Heart left ventricle (tissue), 16 donors: ENCODE measurements at regions not wholly inside any gene's neighbourhood (a gene's known extent, or its start where the extent isn't known, plus 50 kb on each side); places are given as distances from the start of the nearest gene placed in this dataset.

ENCODE experiments used
- ATAC-seq, 4 donors: fragments of 200-7000 bp; cut with Tn5 transposase; one replicate each; pipeline ENCODE4 v1.9.1; 2020 to 2022; ENCODE audit warnings: moderate library complexity in 4 of 4, mild to moderate bottlenecking in 3 of 4, moderate number of reproducible peaks in 1 of 4
- DNase-seq, 5 donors: peaks; one replicate each; pipeline ENCODE4 v3.0.0-alpha.2; 2020
- H3K27ac ChIP-seq, 12 donors: fragments of 200-600 bp; sonication (generic) in 4 of 12; one replicate each; pipeline versions ENCODE4 v1.5.0 to v1.8.0; 2016 to 2022; ENCODE audit warnings: mild to moderate bottlenecking in 2 of 12
- H3K27me3 ChIP-seq, 9 donors: fragments of 200-600 bp; sonication (generic) in 2 of 9; one replicate each; pipeline versions ENCODE4 v1.5.1 to v1.8.0; 2016 to 2022; ENCODE audit warnings: mild to moderate bottlenecking in 3 of 9
- H3K36me3 ChIP-seq, 9 donors: fragments of 200-600 bp; sonication (generic) in 2 of 9; one replicate each; pipeline versions ENCODE4 v1.5.0 to v1.8.0; 2018 to 2022; ENCODE audit warnings: mild to moderate bottlenecking in 2 of 9
- H3K4me1 ChIP-seq, 12 donors: fragments of 200-600 bp; sonication (generic) in 4 of 12; one replicate each; pipeline versions ENCODE4 v1.5.0 to v1.8.0; 2016 to 2022; ENCODE audit warnings: mild to moderate bottlenecking in 3 of 12
- H3K4me3 ChIP-seq, 12 donors: fragments of 200-600 bp; sonication (generic) in 4 of 12; one replicate each; pipeline versions ENCODE4 v1.5.0 to v1.8.0; 2017 to 2022; ENCODE audit warnings: mild to moderate bottlenecking in 9 of 12, moderate library complexity in 4 of 12
- H3K9me3 ChIP-seq, 12 donors: fragments of 200-600 bp; sonication (generic) in 4 of 12; one replicate each; pipeline versions ENCODE4 v1.5.0 to v1.8.0; 2016 to 2022; ENCODE audit warnings: mild to moderate bottlenecking in 1 of 12
- CTCF ChIP-seq, 12 donors: fragments of 200-600 bp; sonication (generic) in 4 of 12; IDR thresholded peaks; one replicate each; pipeline versions ENCODE4 v1.5.0 to v1.8.0; 2018 to 2022; ENCODE audit warnings: antibody characterized with exemption in 12 of 12, mild to moderate bottlenecking in 5 of 12
- POLR2A ChIP-seq, 2 donors: fragments of 450-650 bp; IDR thresholded peaks; one replicate each; pipeline ENCODE4 v1.6.1; 2017; ENCODE audit warnings: antibody characterized with exemption in 2 of 2, mild to moderate bottlenecking in 2 of 2, moderate library complexity in 2 of 2
- WGBS, 4 donors: extraction: QIAGEN DNeasy Blood & Tissue Kit in 2 of 4; methylation state at CpG; one replicate each; pipeline versions ENCODE4 v1.1.5 to v1.1.7; 2013 to 2018; 5-methylcytosine and 5-hydroxymethylcytosine counted together
- intact Hi-C, 10 donors: fragments of 100-400 bp; cut with DNase I; formaldehyde crosslinking; loops; one replicate each; pipeline versions ENCODE4 v1.11.1 to v1.14.2; 2022
- donor health status: ischemic (EF 13 %, LVEDD 7.1; RV severe dilation, severe dysfunction).
- donor health status: healthy with polysubstance abuse.
- donor health status: DM: no; HTN: yes; CAD: no.
- donor health status: DM: no; HTN: no; CAD: no.
- donor health status: ischemic (EF 25% LVEDD 6.9; RV normal size, moderate dysfunction).
- donor health status: ischemic (EF 25% LVEDD 5.7; RV mildly dilated, moderate dysfunction).
- donor health status: healthy.
- donor health status: DM: yes; HTN: yes; CAD: no.
- donor health status: ischemic (EF 35%, LVEDD 5.7; RV mildly dilated, moderate dysfunction).
- donor health status: nonischemic (EF 11% LVEDD 7.7; RV severe dilation, severe dysfunction).
- donor health status: DM: yes; HTN: yes; CAD: no.
- donor health status: PGD.
- donor health status: ischemic (EF 29% LVEDD 5.4; RV normal size, mild dysfunction).
- donor health status: nonischemic (EF 23%, LVEDD 6.1; RV moderate dilation, normal function).

GRCh38 chr7:113806633-113807327, 112.0 kb downstream of the PPP1R3A start:
- H3K9me3 ChIP-seq: no peaks in the 10 kb centered on the region
- no peak overlapping the region for H3K27ac ChIP-seq
- no peaks in the 10 kb centered on the region for H3K4me1 ChIP-seq
- no peak for ATAC-seq
- no peaks in the 10 kb centered on the region for H3K36me3 ChIP-seq
- intact Hi-C loops: no loop called here
- no peaks in the 10 kb centered on the region for H3K27me3 ChIP-seq
- WGBS, 4 donors: 77 to 85% (median 81%) methylated on average over 7 of the region's 7 CpGs
- TF ChIP-seq POLR2A (IDR thresholded peaks at IDR 0.05): no peak
- TF ChIP-seq CTCF (IDR thresholded peaks at IDR 0.05): no peak
- no peak overlapping the region for H3K4me3 ChIP-seq
- no peak for DNase-seq

- ATAC-seq: no peak
- no peak for DNase-seq
- Histone ChIP-seq H3K36me3 (no peaks in the 10 kb centered on the region), H3K9me3 (no peaks in the 10 kb centered on the region), H3K4me1 (no peaks in the 10 kb centered on the region), H3K27ac (no peak overlapping the region), H3K27me3 (no peaks in the 10 kb centered on the region), H3K4me3 (no peak overlapping the region)
- 68 to 82% (median 75%) methylated on average over 1 of the region's 1 CpG for WGBS, 4 donors
- intact Hi-C loops: no loop called here
- TF ChIP-seq CTCF (IDR thresholded peaks at IDR 0.05): no peak
- TF ChIP-seq POLR2A (IDR thresholded peaks at IDR 0.05): no peak
Observed at GRCh38 chr7:113805976-113806375, 112.8 kb downstream of the PPP1R3A start.

- H3K4me1 ChIP-seq: no peaks in the 10 kb centered on the region
- H3K9me3 ChIP-seq: no peaks in the 10 kb centered on the region
- no peaks in the 10 kb centered on the region for H3K27me3 ChIP-seq
- no peak for ATAC-seq
- no peak for TF ChIP-seq CTCF (IDR thresholded peaks at IDR 0.05)
- no peak for TF ChIP-seq POLR2A (IDR thresholded peaks at IDR 0.05)
- no peak overlapping the region for H3K27ac ChIP-seq
- no peak overlapping the region for H3K4me3 ChIP-seq
- WGBS, 4 donors: 75 to 89% (median 83%) methylated on average over 6 of the region's 6 CpGs
- H3K36me3 ChIP-seq: no peaks in the 10 kb centered on the region
- DNase-seq: no peak
- intact Hi-C loops: no loop called here
Observed at GRCh38 chr7:113804475-113805095, 114.2 kb downstream of the PPP1R3A start.

- no peaks in the 10 kb centered on the region for H3K27me3 ChIP-seq
- H3K9me3 ChIP-seq: no peaks in the 10 kb centered on the region
- 52 to 74% (median 63%) methylated on average over 1 of the region's 1 CpG for WGBS, 4 donors
Observed at GRCh38 chr7:113801751-113802150, 117.1 kb downstream of the PPP1R3A start.

More at GRCh38 chr7:113801751-113802150, 117.1 kb downstream of the PPP1R3A start:
- Histone ChIP-seq H3K36me3 (no peaks in the 10 kb centered on the region), H3K4me1 (no peaks in the 10 kb centered on the region), H3K4me3 (no peak overlapping the region), H3K27ac (no peak overlapping the region)
- no peak for ATAC-seq
- DNase-seq: no peak
- intact Hi-C loops: no loop called here
- no peak for TF ChIP-seq CTCF (IDR thresholded peaks at IDR 0.05)
- TF ChIP-seq POLR2A (IDR thresholded peaks at IDR 0.05): no peak
